ENCODE measurements at regions not wholly inside any gene's neighbourhood (a gene's known extent, or its start where the extent isn't known, plus 50 kb on each side); places are given as distances from the start of the nearest gene placed in this dataset.

- ChIA-PET CTCF (interaction anchor here (3.6 kb wide), 1 partner anchor 10 kb away, joined by 18 read pairs; no protein-coding TSS in a partner anchor), POLR2A (no interaction called here)
- TF ChIP-seq CTCF (IDR thresholded peaks at IDR 0.05; ENCODE audit: insufficient read depth, low read length, missing control alignments): peak; percentile 16
- DNase-seq (ENCODE audit: low read depth, low spot score): no peak
- no peak overlapping the region for H3K4me3 ChIP-seq (ENCODE audit: low read depth, low read length)
Observed at GRCh38 chr2:106572541-106573450, 85.6 kb downstream of the CD8B2 start.

- ChIA-PET CTCF (interaction anchor here (3.6 kb wide), 1 partner anchor 9 kb away, joined by 18 read pairs; no protein-coding TSS in a partner anchor), POLR2A (no interaction called here)
Observed at GRCh38 chr2:106573773-106574172, 86.6 kb downstream of the CD8B2 start.

GRCh38 chr2:106575955-106576354 lies 88.8 kb downstream of the CD8B2 start:
- no peak for TF ChIP-seq CTCF (IDR thresholded peaks at IDR 0.05; ENCODE audit: insufficient read depth, low read length, missing control alignments)
- ChIA-PET POLR2A (no interaction called here), CTCF (no interaction called here)
- peak; percentile 49 for DNase-seq (ENCODE audit: low read depth, low spot score)
- H3K4me3 ChIP-seq (ENCODE audit: low read depth, low read length): no peak overlapping the region

More at GRCh38 chr2:106573773-106574172, 86.6 kb downstream of the CD8B2 start:
- H3K4me3 ChIP-seq (ENCODE audit: low read depth, low read length): no peak overlapping the region
- no peak for TF ChIP-seq CTCF (IDR thresholded peaks at IDR 0.05; ENCODE audit: insufficient read depth, low read length, missing control alignments)
- DNase-seq (ENCODE audit: low read depth, low spot score): no peak

GRCh38 chr2:106577255-106577651 lies 90.1 kb downstream of the CD8B2 start:
- ChIA-PET CTCF (interaction anchor here (1.0 kb wide), 1 partner anchor 33 kb away, joined by 3 read pairs; no protein-coding TSS in a partner anchor), POLR2A (no interaction called here)
- H3K4me3 ChIP-seq (ENCODE audit: low read depth, low read length): no peak overlapping the region
- no peak for TF ChIP-seq CTCF (IDR thresholded peaks at IDR 0.05; ENCODE audit: insufficient read depth, low read length, missing control alignments)
- no peak for DNase-seq (ENCODE audit: low read depth, low spot score)

- no peak for TF ChIP-seq CTCF (IDR thresholded peaks at IDR 0.05; ENCODE audit: insufficient read depth, low read length, missing control alignments)
- ChIA-PET POLR2A (no interaction called here), CTCF (no interaction called here)
- no peak for DNase-seq (ENCODE audit: low read depth, low spot score)
- H3K4me3 ChIP-seq (ENCODE audit: low read depth, low read length): no peak overlapping the region
Observed at GRCh38 chr2:106579750-106580197, 92.6 kb downstream of the CD8B2 start.

- ChIA-PET POLR2A (no interaction called here), CTCF (interaction anchor here (2.0 kb wide), 1 partner anchor 478 kb away, joined by 5 read pairs; no protein-coding TSS in a partner anchor)
- H3K4me3 ChIP-seq (ENCODE audit: low read depth, low read length): no peak overlapping the region
- TF ChIP-seq CTCF (IDR thresholded peaks at IDR 0.05; ENCODE audit: insufficient read depth, low read length, missing control alignments): no peak
- DNase-seq (ENCODE audit: low read depth, low spot score): no peak
Observed at GRCh38 chr2:106580241-106580640, 93.1 kb downstream of the CD8B2 start.
